ENCODE measurements at regions not wholly inside any gene's neighbourhood (a gene's known extent, or its start where the extent isn't known, plus 50 kb on each side); places are given as distances from the start of the nearest gene placed in this dataset.

- Mint-ChIP-seq H3K9me3 (peaks cover 5% of the 10 kb centered on the region), H3K4me1 (ENCODE audit: unreplicated experiment) (peaks cover 18% of the 10 kb centered on the region), H3K4me3 (no peak overlapping the region), H3K27me3 (peaks cover 2% of the 10 kb centered on the region), H3K27ac (no peak overlapping the region), H3K36me3 (no peaks in the 10 kb centered on the region)
- no peak for TF ChIP-seq CTCF (conservative IDR thresholded peaks at IDR 0.05)
- no peak for DNase-seq (ENCODE audit: extremely low spot score, unreplicated experiment)
Measured at GRCh38 chr9:129523943-129524581, 96.8 kb downstream of the C9orf50 start.

DNA sequence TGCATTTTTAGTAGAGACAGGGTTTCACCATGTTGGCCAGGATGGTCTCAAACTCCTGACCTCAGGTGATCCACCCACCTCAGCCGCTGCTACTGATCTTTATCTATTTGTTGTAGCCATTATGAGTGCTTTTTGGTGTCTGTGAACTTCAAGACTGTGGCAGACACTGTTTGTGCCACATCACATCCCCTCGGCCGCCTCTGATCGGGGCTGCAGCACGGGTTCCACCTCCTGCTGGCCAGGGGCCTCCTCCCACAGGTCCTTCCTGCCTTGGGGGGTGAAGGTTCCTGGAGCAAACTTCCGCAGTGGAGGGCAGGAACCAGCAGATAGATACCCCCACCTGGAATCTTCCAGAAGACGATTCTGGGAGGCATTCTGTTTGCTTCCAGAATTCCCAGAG, 98.5 kb downstream of the C9orf50 start:
- Mint-ChIP-seq H3K27me3 (peaks cover 2% of the 10 kb centered on the region), H3K9me3 (peaks cover under 1% of the 10 kb centered on the region), H3K27ac (no peak overlapping the region), H3K4me3 (no peak overlapping the region), H3K36me3 (no peaks in the 10 kb centered on the region), H3K4me1 (ENCODE audit: unreplicated experiment) (peaks cover 18% of the 10 kb centered on the region)
- no peak for TF ChIP-seq CTCF (conservative IDR thresholded peaks at IDR 0.05)
- DNase-seq (ENCODE audit: extremely low spot score, unreplicated experiment), result no peak

- Mint-ChIP-seq H3K4me1 (ENCODE audit: unreplicated experiment) (peaks cover 13% of the 10 kb centered on the region), H3K4me3 (no peak overlapping the region), H3K36me3 (no peaks in the 10 kb centered on the region), H3K27ac (no peak overlapping the region), H3K27me3 (peaks cover 2% of the 10 kb centered on the region), H3K9me3 (no peaks in the 10 kb centered on the region)
- DNase-seq (ENCODE audit: extremely low spot score, unreplicated experiment), result no peak
- TF ChIP-seq CTCF (conservative IDR thresholded peaks at IDR 0.05), result no peak
Measured at GRCh38 chr9:129520082-129520481, 100.8 kb downstream of the C9orf50 start.

- Mint-ChIP-seq H3K4me3 (no peak overlapping the region), H3K36me3 (no peaks in the 10 kb centered on the region), H3K27me3 (no peaks in the 10 kb centered on the region), H3K4me1 (ENCODE audit: unreplicated experiment) (no peaks in the 10 kb centered on the region), H3K27ac (no peak overlapping the region), H3K9me3 (peaks cover 5% of the 10 kb centered on the region)
- no peak for DNase-seq (ENCODE audit: extremely low spot score, unreplicated experiment)
- TF ChIP-seq CTCF (conservative IDR thresholded peaks at IDR 0.05), result no peak
Measured at GRCh38 chr9:129518074-129518473, 102.8 kb downstream of the C9orf50 start.

DNA sequence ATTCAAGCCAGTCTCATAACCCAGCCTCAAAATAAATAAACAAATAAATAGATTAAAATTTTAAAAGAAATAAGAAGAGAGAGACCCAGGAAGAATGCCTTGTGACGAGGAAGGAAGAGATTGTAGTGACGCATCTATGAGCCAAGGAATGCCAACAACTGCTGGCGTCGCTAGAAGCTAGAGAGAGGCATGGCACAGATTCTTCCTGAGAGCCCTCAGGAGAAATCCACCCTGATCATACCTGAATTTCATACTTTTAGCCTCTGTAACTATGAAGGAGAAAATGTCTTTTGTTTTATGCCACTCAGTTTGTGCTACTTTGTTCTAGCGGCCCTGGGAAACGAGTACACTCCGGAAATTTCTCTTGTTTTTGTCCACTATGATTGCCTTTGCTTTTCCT, 103.9 kb downstream of the C9orf50 start:
- DNase-seq (ENCODE audit: extremely low spot score, unreplicated experiment), result no peak
- Mint-ChIP-seq H3K27me3 (no peaks in the 10 kb centered on the region), H3K4me1 (ENCODE audit: unreplicated experiment) (no peaks in the 10 kb centered on the region), H3K27ac (no peak overlapping the region), H3K9me3 (peaks cover 6% of the 10 kb centered on the region), H3K4me3 (no peak overlapping the region), H3K36me3 (no peaks in the 10 kb centered on the region)
- no peak for TF ChIP-seq CTCF (conservative IDR thresholded peaks at IDR 0.05)

DNA sequence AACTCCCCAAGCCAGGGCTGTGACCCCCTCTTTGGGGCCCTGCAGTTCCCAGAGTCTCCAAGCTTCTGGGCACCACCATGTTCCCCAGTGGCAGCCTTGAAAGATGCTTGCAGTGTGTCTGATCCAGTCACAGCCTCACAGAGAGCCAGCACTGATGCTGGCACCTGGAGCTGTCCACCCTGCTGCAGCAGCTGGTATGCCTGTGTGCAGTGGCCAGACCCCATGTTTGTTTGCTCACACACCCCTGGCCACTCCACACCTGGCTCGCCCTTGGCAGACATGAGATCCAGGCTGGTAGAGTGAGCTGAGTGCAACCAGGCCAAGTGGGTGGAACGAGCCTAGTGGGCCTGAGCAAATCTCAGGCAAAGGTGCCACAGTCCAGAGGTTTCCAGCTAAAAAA, 106.0 kb downstream of the C9orf50 start:
- DNase-seq (ENCODE audit: extremely low spot score, unreplicated experiment), result no peak
- no peaks in the 10 kb centered on the region for H3K36me3 Mint-ChIP-seq
- no peak for TF ChIP-seq CTCF (conservative IDR thresholded peaks at IDR 0.05)
- no peaks in the 10 kb centered on the region for H3K4me1 Mint-ChIP-seq (ENCODE audit: unreplicated experiment)
- no peak overlapping the region for H3K27ac Mint-ChIP-seq
- H3K27me3 Mint-ChIP-seq, result no peaks in the 10 kb centered on the region
- H3K9me3 Mint-ChIP-seq, result peaks cover 6% of the 10 kb centered on the region
- no peak overlapping the region for H3K4me3 Mint-ChIP-seq
